ENCODE measurements at regions not wholly inside any gene's neighbourhood (a gene's known extent, or its start where the extent isn't known, plus 50 kb on each side); places are given as distances from the start of the nearest gene placed in this dataset.

DNA sequence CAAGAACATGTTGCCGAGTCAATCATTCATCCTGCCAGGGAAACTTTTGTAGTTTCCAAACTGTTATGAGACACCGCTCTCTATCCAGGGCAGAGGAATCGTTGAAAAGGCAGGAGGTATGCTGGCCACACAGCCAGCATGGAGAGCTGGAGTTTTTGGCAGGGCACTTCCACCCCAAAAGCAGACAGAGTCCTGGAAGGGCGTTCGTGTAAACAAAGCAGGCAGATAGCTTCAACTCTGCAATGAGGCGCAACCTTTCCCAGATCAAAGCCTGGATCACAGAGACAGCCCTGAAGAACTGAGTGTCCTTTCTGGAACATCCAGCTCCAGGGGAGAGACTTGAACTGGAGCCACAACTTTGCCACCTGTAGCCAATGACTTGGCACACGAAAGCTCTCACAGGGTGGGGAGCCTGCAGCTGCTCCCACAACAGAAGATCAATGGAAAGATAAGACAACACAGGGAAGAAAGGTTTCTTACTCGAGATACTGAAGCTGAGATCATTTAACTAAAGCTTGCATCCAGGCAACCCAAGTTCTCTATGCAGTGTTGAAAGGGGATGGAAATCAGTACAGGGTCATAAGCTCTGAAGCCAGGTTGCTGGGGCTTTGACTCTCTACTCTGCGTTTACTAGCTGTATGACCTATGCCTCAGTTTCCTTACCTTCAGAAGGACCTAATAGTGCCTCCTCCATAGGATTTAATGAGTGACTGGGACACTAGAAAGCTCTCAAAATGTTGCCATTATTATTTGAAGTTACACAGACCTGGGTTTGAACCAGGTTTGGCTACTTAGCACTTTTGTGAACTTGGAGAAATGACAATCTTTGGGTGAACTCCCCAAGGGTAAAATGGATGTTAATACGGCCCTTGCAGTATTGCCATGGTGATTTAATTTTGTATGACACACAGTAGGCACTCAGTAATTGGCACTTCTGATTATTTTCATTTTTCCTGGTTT is 434.8 kb upstream of the NPVF start:
- TF ChIP-seq TAF1 (IDR thresholded peaks at IDR 0.05; ENCODE audit: borderline replicate concordance, low read depth, low read length) (no peak), POLR2AphosphoS5 (IDR thresholded peaks at IDR 0.05; ENCODE audit: low read depth, low read length) (no peak), POLR2A (IDR thresholded peaks at IDR 0.05; ENCODE audit: low read depth, low read length) (no peak)
- no peak for FAIRE-seq

DNA sequence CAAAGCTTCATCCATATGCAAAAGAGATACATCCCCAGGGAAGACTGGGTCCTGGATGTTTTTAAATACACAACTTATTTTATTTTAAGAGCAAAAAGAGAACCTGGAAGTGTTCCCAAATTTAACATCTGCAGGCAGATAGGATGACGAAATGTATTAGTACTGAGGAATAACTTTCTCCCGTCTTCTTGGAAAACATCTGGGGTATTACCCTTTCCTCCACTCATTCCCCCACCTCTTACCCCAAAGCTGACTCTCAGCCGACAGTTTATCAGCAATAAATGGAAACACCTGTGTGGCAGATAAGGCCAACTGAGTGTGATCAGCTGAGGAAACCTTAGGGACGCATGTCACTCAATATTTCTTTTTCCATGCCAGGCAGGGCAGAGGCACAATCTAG is 435.6 kb upstream of the NPVF start:
- no peak for FAIRE-seq
- TF ChIP-seq POLR2AphosphoS5 (IDR thresholded peaks at IDR 0.05; ENCODE audit: low read depth, low read length) (no peak), POLR2A (IDR thresholded peaks at IDR 0.05; ENCODE audit: low read depth, low read length) (no peak), TAF1 (IDR thresholded peaks at IDR 0.05; ENCODE audit: borderline replicate concordance, low read depth, low read length) (no peak)
- DNase-seq (ENCODE audit: insufficient read length): no peak

More for the DNA sequence above, 434.8 kb upstream of the NPVF start:
- no peak for DNase-seq (ENCODE audit: insufficient read length)

DNA sequence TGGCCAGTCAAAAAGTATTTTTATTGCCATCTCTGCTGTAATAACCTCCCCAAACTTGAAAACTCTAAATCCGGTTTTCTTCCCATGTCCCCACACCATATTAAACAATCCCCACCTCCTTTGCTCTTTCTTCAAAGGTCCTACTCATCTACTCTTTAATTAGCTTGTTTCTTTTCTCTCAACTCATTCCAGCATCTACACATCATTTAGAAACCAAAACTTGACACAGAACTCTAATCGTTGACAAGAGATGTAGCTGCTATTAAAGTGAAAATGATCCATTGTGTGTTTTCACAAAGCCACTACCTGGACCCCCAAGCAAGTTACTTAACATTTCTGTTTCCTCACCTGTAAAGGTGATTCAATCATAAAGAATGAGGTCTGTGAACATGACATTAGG is 436.3 kb upstream of the NPVF start:
- no peak for FAIRE-seq
- no peak for TF ChIP-seq TAF1 (IDR thresholded peaks at IDR 0.05; ENCODE audit: borderline replicate concordance, low read depth, low read length)
- no peak for TF ChIP-seq POLR2AphosphoS5 (IDR thresholded peaks at IDR 0.05; ENCODE audit: low read depth, low read length)
- TF ChIP-seq POLR2A (IDR thresholded peaks at IDR 0.05; ENCODE audit: low read depth, low read length): no peak
- DNase-seq (ENCODE audit: insufficient read length): no peak

DNA sequence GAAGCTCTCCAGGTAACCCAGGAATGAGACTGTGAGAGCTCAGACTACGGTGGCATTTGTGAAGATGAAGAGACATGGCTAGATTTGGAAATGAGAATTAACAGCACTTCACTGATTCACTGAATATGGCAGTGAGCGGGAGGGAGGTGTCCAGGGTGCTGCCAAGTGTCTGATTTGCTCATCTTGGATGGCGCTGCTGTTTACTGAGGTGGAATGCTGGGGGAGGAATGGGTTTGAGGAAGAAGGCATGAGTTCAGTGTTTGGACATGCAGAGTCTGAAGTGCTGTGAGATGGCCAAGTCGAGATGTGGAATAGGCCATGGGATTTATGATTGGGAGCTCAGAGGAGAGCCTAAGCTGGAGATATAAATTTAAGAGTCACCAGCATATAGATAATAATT is 437.1 kb upstream of the NPVF start:
- no peak for TF ChIP-seq POLR2A (IDR thresholded peaks at IDR 0.05; ENCODE audit: low read depth, low read length)
- TF ChIP-seq TAF1 (IDR thresholded peaks at IDR 0.05; ENCODE audit: borderline replicate concordance, low read depth, low read length): no peak
- TF ChIP-seq POLR2AphosphoS5 (IDR thresholded peaks at IDR 0.05; ENCODE audit: low read depth, low read length): no peak
- FAIRE-seq: no peak
- no peak for DNase-seq (ENCODE audit: insufficient read length)

DNA sequence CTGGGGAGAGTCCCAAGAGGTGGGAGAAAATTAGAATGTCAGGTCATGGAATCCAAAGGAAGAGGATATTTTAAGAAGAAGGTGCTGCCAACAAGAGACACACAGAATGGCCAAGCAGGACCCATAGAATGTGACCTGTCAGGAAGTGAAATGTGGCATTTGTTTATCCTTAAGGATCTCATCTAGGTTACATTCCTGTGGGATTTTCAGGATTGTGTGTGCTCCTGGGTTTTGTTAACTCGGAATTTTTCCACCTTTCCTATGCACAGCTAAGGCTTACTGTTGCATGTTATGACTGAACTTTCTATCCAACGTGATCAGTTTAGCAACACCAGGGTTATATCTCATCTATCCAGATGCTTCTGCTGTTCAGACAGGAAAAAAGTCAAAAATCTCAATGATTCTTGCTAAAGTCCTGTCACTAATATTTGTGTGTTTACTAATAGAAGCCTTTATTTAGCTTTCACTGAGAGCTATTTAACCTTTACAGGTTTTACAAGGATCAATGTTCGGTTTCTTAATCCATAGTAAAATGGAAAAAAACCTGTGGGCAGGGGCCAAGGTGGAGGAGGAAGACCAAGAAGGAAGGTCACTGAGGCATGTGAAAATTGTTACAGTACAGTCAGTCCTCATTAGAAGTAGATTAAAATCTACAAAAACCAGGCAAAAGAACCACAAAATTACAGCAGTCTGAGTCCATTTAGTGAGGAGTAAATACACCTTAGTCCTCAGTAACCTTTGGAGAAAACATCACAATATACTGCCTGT is 437.8 kb upstream of the NPVF start:
- DNase-seq (ENCODE audit: insufficient read length) (no peak), FAIRE-seq (no peak)
- TF ChIP-seq TAF1 (IDR thresholded peaks at IDR 0.05; ENCODE audit: borderline replicate concordance, low read depth, low read length) (no peak), POLR2AphosphoS5 (IDR thresholded peaks at IDR 0.05; ENCODE audit: low read depth, low read length) (no peak), POLR2A (IDR thresholded peaks at IDR 0.05; ENCODE audit: low read depth, low read length) (no peak)

DNA sequence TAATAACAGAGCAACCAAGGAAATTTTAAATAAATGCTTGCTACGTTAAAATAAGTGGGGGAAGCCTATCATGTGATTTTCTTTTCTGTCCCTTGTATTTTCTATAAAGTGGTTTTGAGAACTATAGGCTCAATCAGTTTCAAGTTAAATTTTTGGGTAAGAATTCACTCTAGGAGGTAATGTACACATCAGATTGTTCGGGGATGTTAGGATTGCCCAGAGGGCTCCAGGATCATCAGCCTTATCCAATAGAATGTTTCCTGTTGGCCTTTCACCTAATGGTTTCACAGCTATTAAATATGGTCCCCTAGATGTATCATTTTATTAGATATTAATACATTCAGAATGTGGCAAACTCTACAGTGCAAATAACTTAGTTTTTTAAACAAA is 438.4 kb upstream of the NPVF start:
- no peak for FAIRE-seq
- TF ChIP-seq POLR2AphosphoS5 (IDR thresholded peaks at IDR 0.05; ENCODE audit: low read depth, low read length): no peak
- TF ChIP-seq POLR2A (IDR thresholded peaks at IDR 0.05; ENCODE audit: low read depth, low read length): no peak
- TF ChIP-seq TAF1 (IDR thresholded peaks at IDR 0.05; ENCODE audit: borderline replicate concordance, low read depth, low read length): no peak
- DNase-seq (ENCODE audit: insufficient read length): no peak

DNA sequence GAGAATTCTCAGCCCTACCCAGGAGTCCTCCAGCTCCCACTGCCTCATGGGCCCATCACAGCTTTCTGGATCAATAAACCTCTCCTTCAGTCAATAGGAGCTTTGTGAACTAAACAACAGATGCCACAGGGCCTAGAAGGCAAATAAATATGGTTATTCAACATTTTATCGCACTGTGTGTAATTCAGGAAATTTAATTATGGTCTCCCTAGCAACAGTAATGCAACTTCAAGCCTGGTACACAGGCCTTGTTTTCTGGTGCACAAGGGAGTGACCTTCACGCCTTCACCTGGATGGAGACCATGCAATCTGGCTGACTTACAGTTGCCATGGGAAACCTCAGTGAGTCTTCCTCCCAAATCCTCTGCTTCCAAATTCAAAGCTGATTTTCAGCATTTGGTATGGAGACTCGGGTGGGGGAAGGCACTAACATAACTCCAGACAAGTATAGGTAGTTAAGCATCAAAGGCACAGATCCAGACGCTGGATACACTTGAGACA is 441.0 kb upstream of the NPVF start:
- TF ChIP-seq POLR2A (IDR thresholded peaks at IDR 0.05; ENCODE audit: low read depth, low read length) (no peak), POLR2AphosphoS5 (IDR thresholded peaks at IDR 0.05; ENCODE audit: low read depth, low read length) (no peak), TAF1 (IDR thresholded peaks at IDR 0.05; ENCODE audit: borderline replicate concordance, low read depth, low read length) (no peak)
- FAIRE-seq: no peak
- DNase-seq (ENCODE audit: insufficient read length): no peak

DNA sequence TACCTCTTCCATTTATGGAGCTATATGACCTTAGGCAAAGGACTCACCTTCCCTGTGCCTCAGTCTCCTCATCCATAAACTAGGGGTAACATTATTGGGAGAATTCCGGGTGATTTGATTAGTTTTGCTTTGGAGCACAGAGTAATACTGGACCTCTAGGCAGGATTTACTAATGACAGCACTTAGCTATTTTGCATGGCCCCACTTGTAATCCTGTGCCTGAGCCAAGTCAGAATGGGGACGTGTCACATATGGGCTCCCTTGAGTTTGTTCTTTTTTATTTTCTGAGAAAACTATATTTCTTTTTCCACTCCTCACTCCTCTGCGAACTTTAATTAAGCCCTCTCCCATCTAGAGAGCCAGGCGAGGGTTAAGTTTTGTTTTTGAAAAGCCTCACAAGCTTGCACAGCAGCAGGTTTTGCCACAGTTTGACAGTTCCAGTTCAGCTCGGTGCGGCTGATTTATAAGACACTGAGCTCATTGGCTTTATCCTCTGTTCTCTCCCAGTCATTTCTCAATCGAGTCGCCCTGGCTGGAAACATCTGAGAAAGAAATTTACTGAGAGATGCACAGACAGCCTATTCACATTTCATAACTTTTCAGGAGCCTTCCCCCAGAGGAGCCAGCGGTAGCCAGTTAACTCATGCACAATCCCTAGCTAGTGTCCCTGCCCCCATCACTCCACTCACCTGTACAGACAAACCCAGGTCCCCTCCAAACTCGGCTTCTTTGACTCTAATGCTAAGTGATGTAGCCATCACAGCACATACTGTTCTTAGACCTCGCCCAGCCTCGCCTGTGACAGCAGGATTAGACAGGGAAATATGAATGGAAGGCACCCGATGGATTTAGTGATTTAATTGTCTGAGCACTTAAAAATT is 441.9 kb upstream of the NPVF start:
- FAIRE-seq (no peak), DNase-seq (ENCODE audit: insufficient read length) (no peak)
- TF ChIP-seq TAF1 (IDR thresholded peaks at IDR 0.05; ENCODE audit: borderline replicate concordance, low read depth, low read length): no peak
- no peak for TF ChIP-seq POLR2A (IDR thresholded peaks at IDR 0.05; ENCODE audit: low read depth, low read length)
- no peak for TF ChIP-seq POLR2AphosphoS5 (IDR thresholded peaks at IDR 0.05; ENCODE audit: low read depth, low read length)

DNA sequence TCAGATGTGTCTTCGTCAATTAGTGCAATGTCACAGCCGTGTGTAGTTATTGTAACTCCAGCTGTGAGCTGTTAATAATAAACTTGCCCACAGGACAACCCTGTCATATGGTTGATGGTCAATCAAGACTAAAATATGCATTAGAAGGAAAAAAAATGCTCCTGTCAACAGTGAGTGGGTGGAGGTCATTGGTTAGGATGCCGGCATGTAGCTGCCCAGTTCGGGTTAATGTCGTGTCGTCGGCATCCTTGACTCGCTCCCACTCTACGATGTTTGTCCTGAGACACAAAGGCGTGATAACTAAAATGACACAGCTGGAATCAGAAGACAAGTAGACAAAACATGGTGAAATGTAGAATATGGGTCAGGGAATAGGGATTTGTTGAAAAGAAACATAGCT is 442.8 kb upstream of the NPVF start:
- TF ChIP-seq TAF1 (IDR thresholded peaks at IDR 0.05; ENCODE audit: borderline replicate concordance, low read depth, low read length) (no peak), POLR2A (IDR thresholded peaks at IDR 0.05; ENCODE audit: low read depth, low read length) (no peak), POLR2AphosphoS5 (IDR thresholded peaks at IDR 0.05; ENCODE audit: low read depth, low read length) (no peak)
- FAIRE-seq (no peak), DNase-seq (ENCODE audit: insufficient read length) (no peak)

DNA sequence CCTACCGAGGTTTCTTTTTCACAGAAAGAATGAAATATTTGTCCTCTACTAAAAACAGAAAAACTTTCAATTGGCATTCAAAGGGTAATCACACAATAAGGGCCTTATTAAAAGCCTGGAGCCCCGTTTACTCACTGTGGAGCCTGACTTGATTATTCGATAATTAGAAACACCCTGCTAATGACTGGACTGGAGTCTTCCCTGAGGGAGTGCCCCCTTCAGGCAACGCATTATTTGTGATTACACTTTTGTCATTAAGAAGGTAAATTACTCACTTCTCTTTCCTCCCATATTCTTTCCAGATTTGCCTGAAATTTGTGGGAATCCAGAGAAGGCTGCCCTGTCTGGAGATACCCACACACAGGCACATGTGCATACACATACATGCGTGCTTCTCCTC is 444.2 kb upstream of the NPVF start:
- TF ChIP-seq POLR2AphosphoS5 (IDR thresholded peaks at IDR 0.05; ENCODE audit: low read depth, low read length): no peak
- no peak for TF ChIP-seq TAF1 (IDR thresholded peaks at IDR 0.05; ENCODE audit: borderline replicate concordance, low read depth, low read length)
- TF ChIP-seq POLR2A (IDR thresholded peaks at IDR 0.05; ENCODE audit: low read depth, low read length): no peak
- DNase-seq (ENCODE audit: insufficient read length) (no peak), FAIRE-seq (no peak)
